Breast epithelium (tissue), 3 donors: ENCODE measurements at regions not wholly inside any gene's neighbourhood (a gene's known extent, or its start where the extent isn't known, plus 50 kb on each side); places are given as distances from the start of the nearest gene placed in this dataset.

Experiments
- POLR2A ChIP-seq: fragments of 450-650 bp; IDR thresholded peaks from one replicate; pipeline ENCODE4 v1.6.1; 2016; ENCODE audit warnings: antibody characterized with exemption, mild to moderate bottlenecking, moderate library complexity
- POLR2AphosphoS5 ChIP-seq, 3 donors: sonication (generic); formaldehyde crosslinking; IDR thresholded peaks; one replicate each; pipeline ENCODE4 v1.6.1; 2017; ENCODE audit warnings: antibody characterized with exemption in 3 of 3
- TF ChIP-seq, protein P1 (sequence below), 3 donors: fragments of 450-650 bp; IDR thresholded peaks; one replicate each; pipeline ENCODE4 v1.5.1; 2016 to 2017; ENCODE audit warnings: antibody characterized with exemption in 3 of 3, mild to moderate bottlenecking in 3 of 3, moderate library complexity in 3 of 3

DNA sequence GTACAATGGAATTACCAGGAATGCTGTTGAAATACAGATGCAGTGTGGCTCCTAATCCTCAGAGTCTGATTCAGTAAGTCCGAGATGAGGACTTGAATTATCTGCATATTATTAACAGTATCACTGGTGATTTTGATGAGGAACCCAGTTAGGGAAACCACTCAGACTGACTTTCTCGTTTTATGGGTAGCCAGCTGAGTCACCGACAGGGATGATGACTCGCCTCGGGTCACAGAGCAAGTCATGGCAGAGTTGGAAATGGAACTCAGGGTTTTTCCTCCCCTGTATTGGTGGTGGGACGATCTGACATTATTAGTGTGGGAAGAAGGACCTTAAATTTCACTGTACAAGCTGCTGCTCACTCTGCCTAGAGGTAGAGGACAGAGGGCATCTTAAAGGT lies 51.3 kb downstream of the RTL9 start:
- TF ChIP-seq POLR2AphosphoS5 (IDR thresholded peaks at IDR 0.05): no peak
- TF ChIP-seq, protein P1, sequence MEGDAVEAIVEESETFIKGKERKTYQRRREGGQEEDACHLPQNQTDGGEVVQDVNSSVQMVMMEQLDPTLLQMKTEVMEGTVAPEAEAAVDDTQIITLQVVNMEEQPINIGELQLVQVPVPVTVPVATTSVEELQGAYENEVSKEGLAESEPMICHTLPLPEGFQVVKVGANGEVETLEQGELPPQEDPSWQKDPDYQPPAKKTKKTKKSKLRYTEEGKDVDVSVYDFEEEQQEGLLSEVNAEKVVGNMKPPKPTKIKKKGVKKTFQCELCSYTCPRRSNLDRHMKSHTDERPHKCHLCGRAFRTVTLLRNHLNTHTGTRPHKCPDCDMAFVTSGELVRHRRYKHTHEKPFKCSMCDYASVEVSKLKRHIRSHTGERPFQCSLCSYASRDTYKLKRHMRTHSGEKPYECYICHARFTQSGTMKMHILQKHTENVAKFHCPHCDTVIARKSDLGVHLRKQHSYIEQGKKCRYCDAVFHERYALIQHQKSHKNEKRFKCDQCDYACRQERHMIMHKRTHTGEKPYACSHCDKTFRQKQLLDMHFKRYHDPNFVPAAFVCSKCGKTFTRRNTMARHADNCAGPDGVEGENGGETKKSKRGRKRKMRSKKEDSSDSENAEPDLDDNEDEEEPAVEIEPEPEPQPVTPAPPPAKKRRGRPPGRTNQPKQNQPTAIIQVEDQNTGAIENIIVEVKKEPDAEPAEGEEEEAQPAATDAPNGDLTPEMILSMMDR (IDR thresholded peaks at IDR 0.05): no peak
- no peak for TF ChIP-seq POLR2A
